HG03103 (cell line): ENCODE measurements at regions not wholly inside any gene's neighbourhood (a gene's known extent, or its start where the extent isn't known, plus 50 kb on each side); places are given as distances from the start of the nearest gene placed in this dataset.

Experiments used
- ATAC-seq: cut with Tn5 transposase; IDR thresholded peaks from one replicate; pipeline ENCODE4 v1.9.1; 2021; ENCODE audit warnings: low read depth; ENCODE audit not compliant: unreplicated experiment

DNA sequence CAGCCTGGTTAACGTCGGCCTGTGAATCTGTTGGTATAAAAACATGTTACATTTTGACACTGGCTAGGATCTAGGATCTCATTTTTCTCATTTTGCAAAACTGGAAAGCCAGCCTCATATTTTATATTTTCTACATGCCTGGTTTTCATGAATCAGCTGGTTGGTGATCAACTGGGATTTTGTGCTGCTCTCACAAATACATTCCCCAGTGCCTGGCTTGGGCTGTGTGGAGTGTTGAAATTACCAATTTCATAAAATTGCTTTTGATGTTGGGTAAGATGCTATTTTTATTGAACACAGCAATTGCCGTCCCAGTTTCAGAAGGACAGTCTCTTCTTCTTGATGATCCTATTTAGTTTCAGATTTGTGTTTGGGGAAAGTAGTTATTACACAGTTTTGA is 604.3 kb downstream of the TAFA4 start:
- ATAC-seq, result no peak

- no peak for ATAC-seq
Observed at GRCh38 chr3:68315964-68316363, 616.4 kb downstream of the TAFA4 start.

- ATAC-seq, result no peak
Observed at GRCh38 chr3:68315546-68315945, 616.8 kb downstream of the TAFA4 start.

GRCh38 chr3:68306571-68306970 is 625.8 kb downstream of the TAFA4 start:
- ATAC-seq, result no peak

GRCh38 chr3:68295457-68295856 is 636.9 kb downstream of the TAFA4 start:
- no peak for ATAC-seq

DNA sequence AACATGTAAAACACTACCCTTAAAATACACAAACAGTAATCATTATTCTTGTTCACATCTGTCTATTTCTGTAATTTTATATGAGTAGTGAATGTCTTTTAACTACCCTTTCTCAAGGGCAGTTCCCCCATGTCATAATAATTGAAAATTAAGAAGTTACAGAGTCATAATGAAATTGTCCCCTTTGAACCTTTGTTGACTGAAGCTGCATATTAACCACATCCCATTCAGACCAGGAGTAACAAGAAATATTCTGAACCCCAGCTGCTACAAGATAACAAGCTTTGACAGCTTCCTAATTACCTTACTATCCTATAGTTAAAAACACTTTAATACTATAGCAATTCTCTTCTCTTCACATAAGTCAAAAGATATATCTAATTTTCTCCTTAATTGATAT is 635.9 kb upstream of the SUCLG2 start:
- ATAC-seq, result no peak

- ATAC-seq, result no peak
Observed at GRCh38 chr3:68288085-68288484, 633.7 kb upstream of the SUCLG2 start.

GRCh38 chr3:68287101-68287500 is 632.7 kb upstream of the SUCLG2 start:
- ATAC-seq, result no peak

GRCh38 chr3:68274286-68274685 is 619.9 kb upstream of the SUCLG2 start:
- ATAC-seq, result no peak

DNA sequence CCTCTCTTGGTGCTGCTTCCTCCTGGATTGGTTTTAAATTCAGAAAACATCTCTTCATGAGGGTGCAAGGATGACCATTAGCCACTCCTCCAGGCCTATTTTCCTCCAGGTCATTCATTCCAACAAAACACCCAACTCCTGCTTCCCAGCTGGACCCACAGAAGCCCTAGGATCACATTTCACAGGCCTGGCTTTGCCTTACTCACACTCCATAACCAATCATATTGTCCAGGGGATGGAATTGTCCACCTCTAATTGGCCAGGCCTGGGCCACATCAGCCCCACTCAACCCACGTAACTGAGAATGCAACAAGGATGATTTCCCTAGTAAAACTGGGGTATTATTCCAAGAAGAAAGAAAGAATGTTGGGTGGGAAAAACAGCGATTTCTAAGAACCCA is 616.7 kb upstream of the SUCLG2 start:
- no peak for ATAC-seq

DNA sequence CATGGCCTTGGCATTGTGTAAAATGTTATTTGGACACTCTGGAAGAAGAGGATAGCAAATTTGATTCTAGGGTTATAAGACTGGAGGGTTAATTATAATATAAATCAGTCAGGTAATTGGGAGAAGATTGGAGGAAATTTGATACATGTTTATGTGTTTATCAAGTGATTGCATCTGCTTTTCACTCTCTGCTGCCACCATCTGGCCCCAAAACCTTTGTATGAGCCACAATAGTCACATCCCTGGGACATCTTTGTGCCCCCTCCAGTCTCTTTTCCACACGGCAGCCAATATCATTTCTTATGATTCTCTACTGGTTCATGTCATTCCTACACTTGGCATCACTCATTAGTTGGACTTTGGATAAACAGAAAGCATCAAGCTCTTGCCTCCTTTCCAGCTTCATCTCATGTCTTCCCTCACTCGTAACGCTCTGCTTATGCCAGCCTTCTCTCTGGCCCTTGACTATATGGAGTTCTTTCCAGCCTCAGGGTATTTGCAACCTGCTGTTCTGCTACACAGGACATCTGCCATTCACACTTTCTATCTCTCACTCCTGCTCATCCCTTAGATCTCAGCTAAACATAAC is 602.3 kb upstream of the SUCLG2 start:
- no peak for ATAC-seq

- ATAC-seq, result no peak
Observed at GRCh38 chr3:68249265-68249664, 594.9 kb upstream of the SUCLG2 start.

DNA sequence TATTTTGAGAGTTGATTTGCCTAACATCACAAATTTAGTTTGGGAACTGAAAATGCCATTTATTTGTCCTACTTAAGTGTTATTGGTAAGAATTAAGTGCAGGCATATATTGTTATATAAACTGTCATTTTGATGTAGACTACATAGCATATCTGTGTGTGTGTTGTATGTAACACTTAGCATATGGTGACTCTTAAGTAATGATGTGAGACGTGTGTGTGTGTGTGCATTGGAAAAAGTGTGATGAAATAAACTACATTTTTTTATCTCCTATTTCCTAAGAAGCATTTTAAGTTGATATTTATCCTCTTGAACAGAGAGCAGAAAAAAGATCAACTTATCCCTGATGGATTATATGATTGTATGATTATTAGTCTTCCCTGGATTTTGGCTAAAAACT is 588.2 kb upstream of the SUCLG2 start:
- ATAC-seq, result no peak

- ATAC-seq, result no peak
Observed at GRCh38 chr3:68239542-68239941, 585.1 kb upstream of the SUCLG2 start.

GRCh38 chr3:68234076-68234780 is 579.8 kb upstream of the SUCLG2 start:
- ATAC-seq, result no peak

GRCh38 chr3:68228856-68229255 is 574.4 kb upstream of the SUCLG2 start:
- ATAC-seq, result no peak

GRCh38 chr3:68220832-68221231 is 566.4 kb upstream of the SUCLG2 start:
- ATAC-seq, result no peak

GRCh38 chr3:68211637-68212036 is 557.2 kb upstream of the SUCLG2 start:
- no peak for ATAC-seq

DNA sequence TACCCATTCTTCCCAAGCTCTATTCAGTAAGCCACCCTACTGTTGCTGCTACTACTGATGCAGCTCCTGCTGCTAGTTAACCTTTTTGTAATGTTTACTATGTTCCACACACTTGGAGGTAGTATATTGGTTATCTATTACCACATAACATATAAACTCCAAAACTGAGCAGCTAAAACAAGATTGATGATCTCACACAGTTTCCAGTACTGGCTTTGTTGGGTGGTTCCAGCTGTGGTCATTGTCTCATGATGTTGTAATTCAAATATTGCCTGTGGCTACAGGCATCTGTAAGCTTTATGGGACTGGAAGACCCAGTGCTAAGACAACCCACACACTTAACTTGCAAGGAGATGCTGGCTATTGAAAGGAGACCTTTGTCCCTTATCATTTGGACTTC is 556.2 kb upstream of the SUCLG2 start:
- ATAC-seq, result no peak

DNA sequence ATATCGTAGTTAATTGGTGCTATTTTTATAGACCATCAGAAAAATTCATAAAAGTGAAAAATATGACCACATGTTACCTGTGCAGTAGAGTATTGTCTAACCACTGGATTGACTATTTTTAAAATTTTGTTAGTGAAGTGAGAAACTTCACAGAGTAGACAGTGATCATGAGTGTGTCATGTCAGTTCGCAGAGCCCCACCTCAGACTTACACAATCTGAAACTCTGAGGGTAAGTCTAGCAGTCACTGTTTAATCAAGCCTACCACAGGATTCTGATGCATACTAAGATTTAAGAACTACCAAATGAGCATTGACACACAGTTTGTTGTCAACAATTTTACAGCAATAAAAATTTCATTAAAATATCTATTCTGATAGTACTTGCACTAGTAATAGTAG is 552.9 kb upstream of the SUCLG2 start:
- no peak for ATAC-seq

DNA sequence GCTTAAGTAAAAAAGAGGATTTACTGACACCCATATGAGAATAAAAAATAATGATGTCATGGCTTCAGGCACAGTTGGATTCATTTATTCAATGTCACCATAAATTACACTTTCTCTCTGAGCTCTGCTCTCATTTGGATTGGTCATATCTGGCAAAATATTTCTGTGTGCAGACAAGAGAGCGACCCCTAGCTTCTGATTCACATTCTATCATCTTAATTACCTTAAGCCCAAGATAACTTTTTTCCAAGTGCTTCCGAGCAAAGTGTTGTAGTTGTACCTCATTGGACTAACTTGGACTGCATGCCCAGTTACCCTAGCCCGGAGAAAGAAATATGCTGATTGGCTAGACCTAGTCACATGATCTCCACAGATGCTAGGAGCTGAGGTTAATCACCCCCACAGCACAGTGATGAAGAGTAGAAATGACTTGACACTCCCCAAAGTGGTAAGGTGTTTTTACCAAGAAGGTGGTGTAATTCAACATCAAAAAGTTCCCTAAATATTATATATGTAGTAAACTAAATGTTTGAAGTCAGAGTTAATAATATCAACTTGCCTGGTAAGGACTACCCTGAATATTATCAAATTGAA is 552.2 kb upstream of the SUCLG2 start:
- no peak for ATAC-seq

- ATAC-seq, result no peak
Observed at GRCh38 chr3:68186733-68187132, 532.3 kb upstream of the SUCLG2 start.
